Fibroblast of lung (primary cell): ENCODE measurements at regions not wholly inside any gene's neighbourhood (a gene's known extent, or its start where the extent isn't known, plus 50 kb on each side); places are given as distances from the start of the nearest gene placed in this dataset.

Experiments
- EZH2 ChIP-seq: IDR thresholded peaks from 2 replicates; pipeline ENCODE4 v1.5.1; 2012; ENCODE audit warnings: low read length, control low read depth, mild to moderate bottlenecking; ENCODE audit errors: missing control alignments
- TF ChIP-seq, protein P1 (sequence below), 2 donors: IDR thresholded peaks in 1 of 2; conservative IDR thresholded peaks in 1 of 2; 1 replicate in 1 of 2; 2 replicates in 1 of 2; pipeline ENCODE4 v1.5.1; 2011 to 2012; ENCODE audit warnings: low read length in 2 of 2, control low read depth in 1 of 2, inconsistent platforms in 1 of 2, low read depth in 1 of 2, mild to moderate bottlenecking in 1 of 2

DNA sequence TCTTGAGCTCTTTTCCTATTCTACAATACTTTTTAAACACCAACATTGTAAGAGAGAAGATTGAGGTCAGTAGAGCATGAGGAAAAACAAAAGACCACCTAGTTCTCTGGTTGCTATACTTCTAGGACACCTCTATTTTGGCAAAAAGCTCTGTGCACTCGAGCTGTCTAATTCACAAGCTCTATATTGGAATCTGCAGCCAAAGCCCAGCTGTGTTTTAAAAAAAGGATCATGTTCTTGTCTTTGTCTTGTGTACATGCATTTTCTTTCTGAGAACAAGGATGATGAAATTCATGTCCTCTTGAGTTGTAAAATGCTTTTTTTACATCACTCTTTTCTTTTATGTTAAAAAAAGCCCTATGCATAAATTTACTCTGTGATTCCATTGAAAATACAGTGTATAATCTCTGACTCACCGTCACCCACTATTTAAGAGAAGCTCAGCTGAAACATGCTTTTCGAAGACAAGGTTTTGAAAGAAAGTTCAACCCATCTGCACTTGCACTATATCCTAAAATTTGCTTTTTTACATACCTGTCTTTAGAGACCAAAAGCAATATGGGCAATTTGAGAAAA is 215.5 kb upstream of the VSTM2A start:
- TF ChIP-seq, protein P1, sequence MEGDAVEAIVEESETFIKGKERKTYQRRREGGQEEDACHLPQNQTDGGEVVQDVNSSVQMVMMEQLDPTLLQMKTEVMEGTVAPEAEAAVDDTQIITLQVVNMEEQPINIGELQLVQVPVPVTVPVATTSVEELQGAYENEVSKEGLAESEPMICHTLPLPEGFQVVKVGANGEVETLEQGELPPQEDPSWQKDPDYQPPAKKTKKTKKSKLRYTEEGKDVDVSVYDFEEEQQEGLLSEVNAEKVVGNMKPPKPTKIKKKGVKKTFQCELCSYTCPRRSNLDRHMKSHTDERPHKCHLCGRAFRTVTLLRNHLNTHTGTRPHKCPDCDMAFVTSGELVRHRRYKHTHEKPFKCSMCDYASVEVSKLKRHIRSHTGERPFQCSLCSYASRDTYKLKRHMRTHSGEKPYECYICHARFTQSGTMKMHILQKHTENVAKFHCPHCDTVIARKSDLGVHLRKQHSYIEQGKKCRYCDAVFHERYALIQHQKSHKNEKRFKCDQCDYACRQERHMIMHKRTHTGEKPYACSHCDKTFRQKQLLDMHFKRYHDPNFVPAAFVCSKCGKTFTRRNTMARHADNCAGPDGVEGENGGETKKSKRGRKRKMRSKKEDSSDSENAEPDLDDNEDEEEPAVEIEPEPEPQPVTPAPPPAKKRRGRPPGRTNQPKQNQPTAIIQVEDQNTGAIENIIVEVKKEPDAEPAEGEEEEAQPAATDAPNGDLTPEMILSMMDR (conservative IDR thresholded peaks at IDR 0.05 in 1 of 2, IDR thresholded peaks at IDR 0.05 in 1 of 2; ENCODE audit: low read depth in 1 of 2, low read length in 2 of 2): no peak
- TF ChIP-seq EZH2: no peak
